ENCODE measurements at regions not wholly inside any gene's neighbourhood (a gene's known extent, or its start where the extent isn't known, plus 50 kb on each side); places are given as distances from the start of the nearest gene placed in this dataset.
A peak's percentile ranks its signal among the peaks of the same experiment; 100 is the strongest.

DNA sequence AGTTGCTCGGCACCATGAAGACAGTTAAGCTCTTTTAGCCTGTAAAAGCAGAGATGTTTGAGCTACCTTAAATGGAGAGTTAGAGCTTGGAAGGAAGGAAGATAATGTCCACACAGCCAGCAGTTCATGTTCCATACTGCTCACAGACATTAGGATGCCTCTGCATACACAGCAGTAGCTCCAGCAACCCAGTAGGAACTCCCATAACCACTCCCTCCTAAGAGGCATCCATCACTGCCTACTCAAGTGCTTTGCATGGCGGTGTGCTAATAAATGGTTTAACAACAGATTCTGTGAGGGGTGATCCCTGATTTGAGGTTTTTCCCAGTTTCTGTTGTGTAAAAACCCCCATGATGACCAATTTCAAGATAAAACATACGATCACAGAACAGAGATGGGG lies 286.4 kb downstream of the HACE1 start:
- no peak for DNase-seq

DNA sequence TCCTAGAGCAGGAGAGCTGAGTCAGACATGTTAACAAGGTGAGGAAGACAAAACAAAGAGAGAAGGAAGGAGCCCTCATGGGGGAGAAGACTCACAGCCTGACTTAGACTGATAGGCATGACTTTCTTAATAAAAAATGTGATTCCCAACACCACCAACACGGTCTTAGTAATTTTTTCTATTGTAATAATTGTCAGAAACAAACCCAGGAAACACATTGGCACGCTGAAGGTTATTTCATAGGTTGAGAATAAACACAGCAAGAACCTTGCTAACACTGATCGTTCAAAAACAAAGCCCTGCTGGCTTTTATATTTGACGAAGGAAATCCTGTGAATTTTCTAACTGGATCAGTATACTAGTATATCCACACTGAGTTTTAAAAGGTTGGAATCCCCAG lies 286.8 kb downstream of the HACE1 start:
- no peak for DNase-seq

DNA sequence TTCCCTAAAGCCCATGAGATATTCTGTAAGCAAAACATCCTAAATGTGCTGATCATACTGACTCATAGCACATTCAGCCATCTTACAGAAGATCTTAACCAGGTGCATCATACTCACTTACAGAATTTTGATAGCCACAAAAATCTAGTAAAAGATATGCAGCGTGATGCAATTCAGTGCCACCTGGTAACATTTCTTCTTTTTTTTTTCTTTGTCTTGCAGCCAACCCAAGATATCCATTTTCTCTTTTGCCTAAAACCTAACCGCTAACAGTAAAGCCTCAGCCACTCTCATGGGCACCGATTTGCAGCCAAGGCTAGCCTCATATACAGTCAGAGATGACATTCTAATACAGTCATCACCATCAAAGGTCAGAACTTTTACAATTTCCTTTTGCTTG lies 293.3 kb downstream of the HACE1 start:
- no peak for DNase-seq

- DNase-seq: no peak
These were observed 296.4 kb downstream of the HACE1 start for GRCh38 chr6:104563306-104563705.

GRCh38 chr6:104559435-104560202 lies 300.1 kb downstream of the HACE1 start:
- no peak for DNase-seq

GRCh38 chr6:104558746-104559145 lies 301.0 kb downstream of the HACE1 start:
- peak; percentile 52 for DNase-seq

- DNase-seq: no peak
These were observed 311.4 kb downstream of the HACE1 start for GRCh38 chr6:104548297-104548696.

DNA sequence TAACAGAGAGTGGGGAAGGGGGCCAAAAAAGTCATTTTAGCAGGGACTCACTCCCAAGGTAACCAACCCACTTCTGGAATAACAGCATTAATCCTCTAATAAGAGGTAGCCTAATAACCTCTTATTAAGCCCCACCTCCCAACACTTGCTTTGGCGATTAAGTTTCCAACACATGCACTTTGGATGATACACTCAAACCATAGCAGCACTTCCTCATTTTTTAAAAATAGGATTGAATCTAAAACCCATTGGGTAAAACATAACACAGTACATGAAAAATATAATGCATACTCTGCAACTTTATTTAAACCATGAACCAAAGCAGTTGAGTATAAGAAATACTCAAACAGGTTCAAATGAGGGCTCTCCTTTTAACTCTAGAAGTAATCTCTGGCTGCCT lies 318.3 kb downstream of the HACE1 start:
- DNase-seq: no peak

DNA sequence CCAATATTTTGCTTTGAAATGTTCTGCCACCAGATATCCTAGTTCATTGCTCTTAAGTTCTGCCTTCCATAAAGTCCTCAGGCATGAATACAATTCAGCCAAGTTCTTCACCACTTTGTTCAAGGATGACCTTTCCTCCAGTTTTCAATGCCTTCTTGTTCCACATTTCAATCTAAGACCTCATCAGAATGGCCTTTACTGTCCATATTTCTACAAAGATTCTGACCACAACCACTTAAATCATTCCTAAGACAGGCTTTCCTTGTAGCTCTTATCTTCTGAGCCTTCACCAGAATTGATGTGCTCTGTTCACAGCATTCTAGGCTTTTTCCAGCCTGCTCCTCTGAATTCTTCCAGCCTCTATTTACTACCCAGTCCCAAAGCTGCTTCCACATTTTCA lies 319.0 kb downstream of the HACE1 start:
- no peak for DNase-seq

DNA sequence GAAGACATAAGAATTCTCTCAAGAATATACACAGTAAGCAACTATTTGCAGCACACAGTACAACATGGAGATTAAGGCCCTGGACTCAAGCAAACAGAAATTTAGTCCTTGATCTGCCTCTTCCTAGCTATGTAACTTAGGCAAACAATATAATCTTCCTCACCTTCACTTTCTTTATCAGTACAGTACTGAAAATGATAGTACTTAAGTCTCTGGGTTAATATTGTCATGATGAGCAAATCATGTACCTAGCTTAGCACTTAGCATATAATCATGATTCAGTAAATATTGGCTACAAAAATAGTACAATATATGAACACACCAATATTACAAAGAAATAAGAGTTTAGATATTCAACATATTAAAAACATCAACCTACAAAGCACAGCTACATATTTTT lies 320.5 kb downstream of the HACE1 start:
- no peak for DNase-seq

DNA sequence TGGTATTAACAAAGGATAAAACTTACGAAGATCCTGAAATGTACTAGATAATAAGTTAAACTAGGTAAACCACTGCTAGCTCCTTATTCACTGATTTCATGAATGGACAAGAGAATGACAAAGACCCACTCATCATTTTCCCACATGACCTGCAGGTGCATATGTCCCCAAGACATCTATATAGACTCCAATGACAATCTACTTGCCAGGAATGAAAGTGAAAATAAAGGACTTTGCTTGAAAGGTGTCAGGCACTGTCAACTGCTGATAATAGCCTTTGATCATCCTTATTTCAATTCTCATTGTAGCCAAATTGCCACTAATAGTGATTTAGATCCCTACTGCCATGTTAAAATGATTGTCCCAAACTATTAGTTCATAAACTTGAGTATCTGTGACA lies 321.8 kb downstream of the HACE1 start:
- DNase-seq: no peak

DNA sequence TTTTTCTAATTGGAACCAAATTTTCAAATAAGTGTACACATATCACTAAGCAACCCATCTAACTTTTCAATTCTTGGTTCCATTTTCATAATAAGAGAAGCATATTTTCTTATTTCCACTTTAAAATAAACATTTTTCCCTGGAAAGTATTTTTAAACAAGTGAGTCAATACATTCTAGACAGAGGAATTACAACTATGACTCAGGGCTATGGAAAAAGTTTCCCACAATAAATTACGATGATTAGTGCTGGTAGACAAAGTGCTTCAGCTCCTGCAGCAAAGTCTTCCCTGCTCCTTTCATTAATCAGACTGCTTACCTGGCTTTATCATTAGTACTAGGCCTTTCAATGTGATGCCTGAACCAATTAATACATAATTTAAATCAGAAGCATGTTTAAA lies 322.5 kb downstream of the HACE1 start:
- DNase-seq: no peak

- no peak for DNase-seq
These were observed 327.3 kb downstream of the HACE1 start for GRCh38 chr6:104532462-104532861.

- DNase-seq: peak; percentile 21
These were observed 328.1 kb downstream of the HACE1 start for GRCh38 chr6:104531646-104532045.

DNA sequence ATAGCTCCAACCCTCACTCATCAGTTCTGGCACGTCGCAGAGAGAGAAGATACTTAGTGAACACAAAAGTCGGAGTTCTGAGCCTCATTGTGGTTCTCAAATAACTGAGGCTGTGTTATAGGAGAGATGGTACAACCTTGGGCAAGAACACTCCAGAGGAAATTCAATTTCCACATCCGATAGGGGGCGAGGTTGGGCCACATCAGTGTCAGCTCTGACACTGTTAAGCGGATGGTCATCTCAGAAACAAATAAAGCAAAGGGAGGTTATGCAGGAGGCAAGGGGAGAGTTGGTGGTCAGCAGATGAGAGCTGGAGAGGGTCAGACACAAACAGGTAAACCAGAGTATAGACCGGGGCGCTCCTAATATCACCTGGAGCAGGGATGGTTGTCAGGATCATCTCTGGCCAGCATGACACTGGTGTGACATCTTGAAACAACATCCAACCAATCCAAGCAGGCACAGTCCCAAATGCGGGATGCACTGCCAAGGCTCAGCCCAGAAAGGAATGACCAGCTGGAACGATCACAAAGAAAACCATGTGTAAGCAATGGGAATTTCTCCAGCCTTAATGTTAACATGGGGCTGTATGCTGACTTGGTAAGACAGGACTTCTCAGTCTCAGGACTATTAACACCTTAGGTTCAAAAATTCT lies 331.8 kb downstream of the HACE1 start:
- DNase-seq: no peak

DNA sequence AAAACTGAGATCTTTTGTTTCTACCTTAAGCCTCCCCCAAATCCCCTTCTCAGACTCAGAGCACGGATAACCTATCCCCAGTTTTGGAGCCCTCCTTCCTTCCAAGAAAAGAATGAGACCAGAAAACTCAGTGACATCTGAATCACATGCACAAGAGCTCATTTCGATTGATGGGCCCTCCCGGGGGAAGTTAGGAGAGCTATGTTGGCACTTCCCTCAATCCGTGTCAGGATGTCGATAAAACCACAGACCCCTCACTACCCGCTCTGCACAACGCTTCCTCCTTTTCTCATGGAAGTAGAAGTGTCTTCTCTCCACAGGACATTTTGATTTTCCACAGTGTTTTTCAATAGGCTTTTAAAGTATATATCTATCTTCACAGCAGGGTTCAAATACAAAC lies 332.4 kb downstream of the HACE1 start:
- DNase-seq: no peak

DNA sequence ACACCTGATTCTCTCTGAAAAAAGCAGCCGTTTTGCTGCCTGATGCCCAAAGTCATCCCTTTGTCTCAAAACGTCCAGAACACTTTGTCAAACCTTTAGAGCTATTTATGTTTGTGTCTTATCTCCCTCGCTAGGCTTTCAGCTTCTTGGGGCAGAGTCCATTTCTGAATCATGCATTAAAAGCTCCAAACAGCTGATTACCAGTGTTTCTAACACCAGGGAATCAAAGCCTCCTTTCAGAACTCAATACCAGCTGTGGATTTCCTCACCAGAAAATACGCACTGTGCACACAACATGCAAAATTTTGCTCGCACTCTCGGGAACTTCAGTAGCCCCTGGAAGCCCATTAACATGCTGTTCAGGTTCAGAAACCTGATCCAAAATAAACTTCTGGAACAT lies 333.3 kb downstream of the HACE1 start:
- no peak for DNase-seq

DNA sequence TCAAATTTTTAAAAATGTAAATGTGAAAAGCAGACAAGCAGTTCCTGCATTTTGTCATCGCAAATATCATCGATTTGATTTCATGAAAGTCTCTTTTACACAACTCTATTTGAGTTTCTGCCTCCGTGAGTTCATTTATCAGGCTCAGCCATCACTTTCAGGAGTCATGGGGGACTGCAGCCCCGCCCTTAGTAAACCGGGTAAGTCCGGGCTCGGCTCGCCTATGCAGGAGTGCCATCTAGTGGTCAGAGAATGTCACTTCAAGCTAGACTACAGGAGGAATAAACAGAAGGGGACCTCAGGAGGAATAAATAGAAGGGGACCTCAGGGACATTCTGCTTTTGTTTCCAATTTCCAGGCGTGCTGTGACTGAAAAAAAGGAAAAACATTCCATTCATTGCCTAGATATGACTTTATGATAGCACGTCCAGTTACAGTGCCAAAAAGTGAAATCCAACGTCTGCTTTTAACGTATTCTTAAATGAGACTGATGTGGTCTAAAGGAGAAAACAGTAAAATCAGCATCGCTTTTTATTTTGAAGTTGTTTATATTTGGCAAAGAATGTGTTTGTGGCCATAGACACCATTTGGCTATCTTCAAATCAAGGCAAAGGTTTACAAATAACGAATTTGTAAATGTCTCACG lies 333.9 kb downstream of the HACE1 start:
- DNase-seq: peak; percentile 78

- no peak for DNase-seq
These were observed 337.2 kb downstream of the HACE1 start for GRCh38 chr6:104522533-104522932.

- DNase-seq: no peak
These were observed 338.5 kb downstream of the HACE1 start for GRCh38 chr6:104521176-104521575.

- DNase-seq: no peak
These were observed 340.2 kb downstream of the HACE1 start for GRCh38 chr6:104519566-104519965.

DNA sequence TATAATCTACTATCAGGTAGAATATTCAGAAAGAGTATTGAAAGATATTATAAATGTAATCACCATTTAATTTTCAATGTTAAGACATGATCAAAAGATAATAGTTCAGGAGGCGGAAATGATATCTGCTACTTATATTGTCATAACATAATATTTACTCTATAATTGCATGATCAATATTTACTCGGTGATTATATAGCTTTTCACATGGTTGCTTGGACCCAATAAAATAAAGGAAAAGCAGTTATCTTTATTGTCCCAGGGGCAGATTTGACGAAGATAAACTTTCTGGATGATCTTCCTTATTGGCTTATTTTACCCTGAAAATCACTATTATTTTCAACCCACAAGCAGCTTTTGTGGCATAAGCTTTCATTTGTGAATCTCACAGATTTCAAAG lies 350.4 kb downstream of the HACE1 start:
- no peak for DNase-seq

DNA sequence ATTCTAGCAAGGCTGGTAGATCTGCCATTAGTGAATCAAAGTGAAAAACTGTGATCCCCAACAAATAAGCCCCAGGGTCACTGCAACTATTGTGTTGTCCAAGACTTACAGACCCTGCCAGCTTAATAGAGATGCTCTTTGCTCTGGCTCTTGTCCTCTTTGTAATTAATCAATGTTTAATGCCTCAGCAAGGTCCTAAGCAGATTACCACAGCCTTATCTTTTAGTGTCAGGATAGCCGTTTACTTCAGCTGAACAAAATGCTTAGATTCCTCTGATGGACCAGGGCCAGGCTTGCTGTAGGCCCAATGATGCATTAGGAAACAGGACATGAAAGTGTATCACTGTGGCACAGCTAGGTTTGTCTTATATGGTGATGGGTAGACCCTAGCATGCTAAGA lies 353.3 kb downstream of the HACE1 start:
- DNase-seq: no peak

DNA sequence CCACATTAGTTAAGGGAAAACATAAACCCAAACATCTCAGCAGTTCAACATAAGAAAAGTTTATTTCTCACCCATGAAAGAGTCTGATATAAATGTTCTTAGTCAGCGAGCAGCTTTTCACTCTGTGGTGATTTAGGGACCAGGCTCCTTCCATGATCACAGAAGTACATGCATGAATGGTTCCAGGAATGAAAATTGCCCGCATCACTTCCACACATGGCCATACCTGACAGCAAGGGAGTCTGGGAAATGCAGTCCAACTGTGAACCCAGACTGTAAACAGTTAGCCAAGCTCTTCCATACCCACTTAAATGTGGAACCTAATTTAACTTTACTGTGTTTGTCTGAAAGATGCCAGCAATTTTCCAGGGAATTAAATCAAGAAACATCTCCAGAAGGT lies 353.9 kb downstream of the HACE1 start:
- DNase-seq: no peak
